ENCODE measurements at regions not wholly inside any gene's neighbourhood (a gene's known extent, or its start where the extent isn't known, plus 50 kb on each side); places are given as distances from the start of the nearest gene placed in this dataset.

GRCh38 chr16:5433587-5433986 lies 336.0 kb upstream of the EEF2KMT start:
- Mint-ChIP-seq H3K4me1 (no peaks in the 10 kb centered on the region), H3K27ac (ENCODE audit: unreplicated experiment) (no peak overlapping the region), H3K36me3 (ENCODE audit: low read depth) (no peaks in the 10 kb centered on the region), H3K9me3 (peaks cover under 1% of the 10 kb centered on the region), H3K27me3 (ENCODE audit: low read depth) (peaks cover 7% of the 10 kb centered on the region), H3K4me3 (no peak overlapping the region)
- no peak for DNase-seq (ENCODE audit: low read depth, low spot score)
- TF ChIP-seq CTCF (conservative IDR thresholded peaks at IDR 0.05) = no peak

DNA sequence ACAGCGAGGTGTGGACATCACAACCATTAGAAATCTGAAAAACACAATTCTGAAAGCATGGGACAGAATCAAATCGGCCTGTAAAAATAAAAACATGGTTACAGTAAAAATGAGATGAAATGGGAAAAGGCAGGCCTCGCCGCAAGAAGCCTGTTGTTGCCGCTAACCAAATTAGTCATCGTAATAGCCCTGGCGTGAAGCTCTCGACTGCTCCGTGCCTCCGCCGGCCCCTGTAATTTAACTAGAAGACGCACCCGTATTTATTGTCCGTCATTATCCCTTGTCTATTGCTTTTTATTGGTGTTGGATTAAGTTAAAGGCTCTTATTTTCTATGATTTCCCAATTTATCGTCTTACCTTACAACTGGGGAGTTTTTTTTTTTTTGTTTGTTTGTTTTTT lies 334.6 kb upstream of the EEF2KMT start:
- Mint-ChIP-seq H3K4me1 (no peaks in the 10 kb centered on the region), H3K27me3 (ENCODE audit: low read depth) (peaks cover 7% of the 10 kb centered on the region), H3K4me3 (no peak overlapping the region), H3K36me3 (ENCODE audit: low read depth) (no peaks in the 10 kb centered on the region), H3K9me3 (no peaks in the 10 kb centered on the region), H3K27ac (ENCODE audit: unreplicated experiment) (no peak overlapping the region)
- no peak for DNase-seq (ENCODE audit: low read depth, low spot score)
- no peak for TF ChIP-seq CTCF (conservative IDR thresholded peaks at IDR 0.05)

DNA sequence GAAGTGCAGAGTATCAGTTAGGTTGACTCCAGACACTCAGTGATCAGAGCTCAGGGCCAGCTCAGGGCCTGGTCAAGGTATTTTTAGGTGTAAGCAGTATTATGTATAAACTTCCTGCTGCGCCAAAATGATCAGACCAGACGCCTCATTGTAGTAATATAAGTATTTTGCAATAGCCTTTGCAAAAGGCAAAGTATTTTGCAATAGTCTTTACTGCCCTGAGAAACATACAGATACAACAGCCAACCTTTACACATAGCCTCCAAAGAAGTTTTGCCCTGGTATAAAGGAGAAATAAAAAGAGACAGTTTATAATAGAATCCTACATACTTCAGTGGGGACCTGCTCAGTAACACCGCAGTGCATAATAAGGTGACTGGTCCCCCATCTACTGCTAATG lies 333.0 kb upstream of the EEF2KMT start:
- Mint-ChIP-seq H3K27me3 (ENCODE audit: low read depth) (peaks cover 4% of the 10 kb centered on the region), H3K4me1 (no peaks in the 10 kb centered on the region), H3K4me3 (no peak overlapping the region), H3K27ac (ENCODE audit: unreplicated experiment) (no peak overlapping the region), H3K36me3 (ENCODE audit: low read depth) (no peaks in the 10 kb centered on the region), H3K9me3 (no peaks in the 10 kb centered on the region)
- TF ChIP-seq CTCF (conservative IDR thresholded peaks at IDR 0.05) = no peak
- DNase-seq (ENCODE audit: low read depth, low spot score) = no peak

GRCh38 chr16:5428932-5429331 lies 331.3 kb upstream of the EEF2KMT start:
- H3K9me3 Mint-ChIP-seq = no peaks in the 10 kb centered on the region
- no peaks in the 10 kb centered on the region for H3K27me3 Mint-ChIP-seq (ENCODE audit: low read depth)
- H3K36me3 Mint-ChIP-seq (ENCODE audit: low read depth) = no peaks in the 10 kb centered on the region
- TF ChIP-seq CTCF (conservative IDR thresholded peaks at IDR 0.05) = peak; percentile 52
- H3K4me3 Mint-ChIP-seq = no peak overlapping the region
- no peaks in the 10 kb centered on the region for H3K4me1 Mint-ChIP-seq
- DNase-seq (ENCODE audit: low read depth, low spot score) = no peak
- no peak overlapping the region for H3K27ac Mint-ChIP-seq (ENCODE audit: unreplicated experiment)

- Mint-ChIP-seq H3K4me1 (no peaks in the 10 kb centered on the region), H3K27me3 (ENCODE audit: low read depth) (peaks cover 3% of the 10 kb centered on the region), H3K36me3 (ENCODE audit: low read depth) (no peaks in the 10 kb centered on the region), H3K27ac (ENCODE audit: unreplicated experiment) (no peak overlapping the region), H3K4me3 (no peak overlapping the region), H3K9me3 (no peaks in the 10 kb centered on the region)
- no peak for TF ChIP-seq CTCF (conservative IDR thresholded peaks at IDR 0.05)
- DNase-seq (ENCODE audit: low read depth, low spot score) = no peak
Measured at GRCh38 chr16:5427571-5427970, 330.0 kb upstream of the EEF2KMT start.
